SHP77 (cell line): ENCODE measurements at regions not wholly inside any gene's neighbourhood (a gene's known extent, or its start where the extent isn't known, plus 50 kb on each side); places are given as distances from the start of the nearest gene placed in this dataset.

ENCODE experiments used
- DNase-seq, 2 experiments: peaks; one replicate each; lab custom pipeline; 2025; lab: John Stamatoyannopoulos, UW

DNA sequence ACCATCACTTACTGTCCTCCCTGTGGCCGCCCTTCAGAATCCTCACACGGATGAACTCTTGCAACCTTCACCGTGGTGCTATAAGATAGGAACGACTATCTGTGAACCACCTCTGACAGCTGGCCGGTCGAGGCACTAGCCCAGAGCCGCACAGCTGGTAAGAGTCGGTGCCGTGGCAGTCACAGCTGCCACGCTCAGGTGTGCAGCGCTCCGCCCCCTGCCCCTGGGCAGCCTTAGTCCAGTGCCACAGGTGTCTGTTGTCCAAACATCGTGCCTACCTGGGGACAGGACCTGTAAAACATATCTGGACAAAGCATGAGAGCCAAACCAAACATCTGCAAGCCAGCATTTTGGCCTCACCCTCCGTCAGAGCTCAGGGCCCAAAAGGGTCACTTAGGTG lies 55.3 kb upstream of the SALL3 start:
- DNase-seq, result no peak

GRCh38 chr18:78924786-78925540 lies 54.7 kb upstream of the SALL3 start:
- no peak for DNase-seq

GRCh38 chr18:78925557-78926242 lies 53.9 kb upstream of the SALL3 start:
- DNase-seq, result no peak

GRCh38 chr18:78926243-78926615 lies 53.4 kb upstream of the SALL3 start:
- no peak for DNase-seq

GRCh38 chr18:78927156-78927555 lies 52.5 kb upstream of the SALL3 start:
- DNase-seq, result no peak

- DNase-seq, result no peak
Observed at GRCh38 chr18:78927616-78928015, 52.0 kb upstream of the SALL3 start.

GRCh38 chr18:78928076-78928475 lies 51.5 kb upstream of the SALL3 start:
- DNase-seq, result no peak

GRCh38 chr18:78929516-78929915 lies 50.1 kb upstream of the SALL3 start:
- DNase-seq, result no peak
